ENCODE measurements at regions not wholly inside any gene's neighbourhood (a gene's known extent, or its start where the extent isn't known, plus 50 kb on each side); places are given as distances from the start of the nearest gene placed in this dataset.

GRCh38 chr3:176395240-176395639 lies 802.0 kb downstream of the TBL1XR1 start:
- no peak for TF ChIP-seq EZH2 (IDR thresholded peaks at IDR 0.05; ENCODE audit: insufficient read depth, low read length)
- no peak for TF ChIP-seq CTCF (IDR thresholded peaks at IDR 0.05; ENCODE audit: insufficient read depth, low read depth, low read length)
- Mint-ChIP-seq H3K36me3 (ENCODE audit: low read depth, unreplicated experiment) (no peaks in the 10 kb centered on the region), H3K4me1 (ENCODE audit: low read depth, unreplicated experiment) (no peaks in the 10 kb centered on the region), H3K27me3 (ENCODE audit: low read depth, unreplicated experiment) (no peaks in the 10 kb centered on the region), H3K4me3 (ENCODE audit: unreplicated experiment) (no peak overlapping the region), H3K27ac (ENCODE audit: unreplicated experiment) (no peak overlapping the region), H3K9me3 (ENCODE audit: unreplicated experiment) (peaks cover 8% of the 10 kb centered on the region)
- no peak overlapping the region for H2AFZ ChIP-seq (ENCODE audit: low read depth, low read length)
- H3K27me3 ChIP-seq (ENCODE audit: insufficient read depth, low read length), result no peaks in the 10 kb centered on the region
- H3K4me3 ChIP-seq (ENCODE audit: insufficient read depth, low read depth, low read length), result no peak overlapping the region
- H3K9ac ChIP-seq (ENCODE audit: low read length), result no peak overlapping the region
- FAIRE-seq, result no peak
- H3K4me1 ChIP-seq (ENCODE audit: insufficient read depth, low read length), result no peaks in the 10 kb centered on the region
- H3K9me3 ChIP-seq (ENCODE audit: insufficient read depth, low read depth, low read length), result no peaks in the 10 kb centered on the region
- no peak overlapping the region for H3K27ac ChIP-seq (ENCODE audit: low read depth, low read length)
- H3K4me2 ChIP-seq (ENCODE audit: low read length), result no peak overlapping the region
- no peaks in the 10 kb centered on the region for H4K20me1 ChIP-seq (ENCODE audit: insufficient read depth, low read length)
- no peaks in the 10 kb centered on the region for H3K79me2 ChIP-seq (ENCODE audit: insufficient read depth, low read length)
- H3K36me3 ChIP-seq (ENCODE audit: insufficient read depth, low read length), result no peaks in the 10 kb centered on the region
- no peak for DNase-seq (ENCODE audit: low read depth)

GRCh38 chr3:176378789-176379188 lies 818.5 kb downstream of the TBL1XR1 start:
- Histone ChIP-seq H3K4me3 (ENCODE audit: insufficient read depth, low read depth, low read length) (no peak overlapping the region), H3K9me3 (ENCODE audit: insufficient read depth, low read depth, low read length) (no peaks in the 10 kb centered on the region), H3K27ac (ENCODE audit: low read depth, low read length) (no peak overlapping the region), H3K4me2 (ENCODE audit: low read length) (no peak overlapping the region), H3K36me3 (ENCODE audit: insufficient read depth, low read length) (no peaks in the 10 kb centered on the region), H2AFZ (ENCODE audit: low read depth, low read length) (no peak overlapping the region), H3K9ac (ENCODE audit: low read length) (no peak overlapping the region), H3K27me3 (ENCODE audit: insufficient read depth, low read length) (no peaks in the 10 kb centered on the region), H3K4me1 (ENCODE audit: insufficient read depth, low read length) (no peaks in the 10 kb centered on the region), H3K79me2 (ENCODE audit: insufficient read depth, low read length) (no peaks in the 10 kb centered on the region), H4K20me1 (ENCODE audit: insufficient read depth, low read length) (no peaks in the 10 kb centered on the region)
- TF ChIP-seq CTCF (IDR thresholded peaks at IDR 0.05; ENCODE audit: insufficient read depth, low read depth, low read length), result no peak
- TF ChIP-seq EZH2 (IDR thresholded peaks at IDR 0.05; ENCODE audit: insufficient read depth, low read length), result no peak
- no peaks in the 10 kb centered on the region for H3K36me3 Mint-ChIP-seq (ENCODE audit: low read depth, unreplicated experiment)
- no peak overlapping the region for H3K4me3 Mint-ChIP-seq (ENCODE audit: unreplicated experiment)
- H3K27me3 Mint-ChIP-seq (ENCODE audit: low read depth, unreplicated experiment), result no peaks in the 10 kb centered on the region
- H3K4me1 Mint-ChIP-seq (ENCODE audit: low read depth, unreplicated experiment), result no peaks in the 10 kb centered on the region
- DNase-seq (ENCODE audit: low read depth), result no peak
- no peaks in the 10 kb centered on the region for H3K9me3 Mint-ChIP-seq (ENCODE audit: unreplicated experiment)
- no peak overlapping the region for H3K27ac Mint-ChIP-seq (ENCODE audit: unreplicated experiment)
- no peak for FAIRE-seq

- Histone ChIP-seq H3K4me3 (ENCODE audit: insufficient read depth, low read depth, low read length) (no peak overlapping the region), H3K79me2 (ENCODE audit: insufficient read depth, low read length) (no peaks in the 10 kb centered on the region), H3K27ac (ENCODE audit: low read depth, low read length) (no peak overlapping the region), H3K9ac (ENCODE audit: low read length) (no peak overlapping the region), H2AFZ (ENCODE audit: low read depth, low read length) (no peak overlapping the region), H3K4me1 (ENCODE audit: insufficient read depth, low read length) (no peaks in the 10 kb centered on the region), H3K27me3 (ENCODE audit: insufficient read depth, low read length) (no peaks in the 10 kb centered on the region), H3K9me3 (ENCODE audit: insufficient read depth, low read depth, low read length) (no peaks in the 10 kb centered on the region), H3K4me2 (ENCODE audit: low read length) (no peak overlapping the region), H3K36me3 (ENCODE audit: insufficient read depth, low read length) (no peaks in the 10 kb centered on the region), H4K20me1 (ENCODE audit: insufficient read depth, low read length) (no peaks in the 10 kb centered on the region)
- DNase-seq (ENCODE audit: low read depth) (no peak), FAIRE-seq (no peak)
- Mint-ChIP-seq H3K9me3 (ENCODE audit: unreplicated experiment) (no peaks in the 10 kb centered on the region), H3K4me1 (ENCODE audit: low read depth, unreplicated experiment) (no peaks in the 10 kb centered on the region), H3K4me3 (ENCODE audit: unreplicated experiment) (no peak overlapping the region), H3K36me3 (ENCODE audit: low read depth, unreplicated experiment) (no peaks in the 10 kb centered on the region), H3K27ac (ENCODE audit: unreplicated experiment) (no peak overlapping the region), H3K27me3 (ENCODE audit: low read depth, unreplicated experiment) (no peaks in the 10 kb centered on the region)
- TF ChIP-seq CTCF (IDR thresholded peaks at IDR 0.05; ENCODE audit: insufficient read depth, low read depth, low read length) (no peak), EZH2 (IDR thresholded peaks at IDR 0.05; ENCODE audit: insufficient read depth, low read length) (no peak)
These were observed 820.8 kb downstream of the TBL1XR1 start for GRCh38 chr3:176376531-176376930.

Measured in astrocyte (in vitro differentiated cells and primary cell).